ENCODE measurements at regions not wholly inside any gene's neighbourhood (a gene's known extent, or its start where the extent isn't known, plus 50 kb on each side); places are given as distances from the start of the nearest gene placed in this dataset.

DNA sequence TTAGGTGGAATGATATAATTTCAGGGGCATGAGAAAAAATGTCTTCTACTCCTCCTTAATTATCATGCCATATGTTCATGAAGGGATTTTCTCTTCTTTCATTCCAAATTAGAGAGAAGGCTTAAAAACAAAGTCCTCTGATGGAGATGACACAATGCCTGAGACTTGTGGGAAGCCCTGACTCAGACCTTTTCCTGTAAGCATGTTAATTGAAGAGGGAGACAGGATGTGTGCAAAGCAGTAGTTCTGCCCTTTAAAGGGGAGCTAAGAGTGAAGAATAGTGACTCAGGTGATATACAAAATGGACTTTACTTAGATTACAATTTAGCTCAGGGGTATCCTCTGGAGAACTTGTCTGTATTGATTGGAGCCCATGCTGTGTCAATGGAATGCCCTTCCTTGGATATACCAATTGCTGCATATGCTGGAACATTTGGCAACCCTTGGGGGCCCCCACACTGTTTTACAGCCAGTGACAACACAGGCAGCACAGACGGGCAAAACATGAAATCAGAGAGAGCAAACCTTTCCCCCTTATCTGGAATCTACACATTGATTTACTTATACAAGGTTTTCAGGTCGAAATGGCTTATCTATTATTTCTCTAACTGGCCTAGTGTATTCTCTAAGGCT, 81.3 kb downstream of the IZUMO3 start (continued):
- TF ChIP-seq USF2 (IDR thresholded peaks at IDR 0.05; ENCODE audit: low read depth, low read length) = no peak
- no peak for TF ChIP-seq USF2 (CRISPR knock-in tag; IDR thresholded peaks at IDR 0.05; ENCODE audit: borderline replicate concordance)
- no peak for TF ChIP-seq ZNF180 (CRISPR knock-in tag; IDR thresholded peaks at IDR 0.05; ENCODE audit: borderline replicate concordance, low read depth)
- TF ChIP-seq, protein P1, sequence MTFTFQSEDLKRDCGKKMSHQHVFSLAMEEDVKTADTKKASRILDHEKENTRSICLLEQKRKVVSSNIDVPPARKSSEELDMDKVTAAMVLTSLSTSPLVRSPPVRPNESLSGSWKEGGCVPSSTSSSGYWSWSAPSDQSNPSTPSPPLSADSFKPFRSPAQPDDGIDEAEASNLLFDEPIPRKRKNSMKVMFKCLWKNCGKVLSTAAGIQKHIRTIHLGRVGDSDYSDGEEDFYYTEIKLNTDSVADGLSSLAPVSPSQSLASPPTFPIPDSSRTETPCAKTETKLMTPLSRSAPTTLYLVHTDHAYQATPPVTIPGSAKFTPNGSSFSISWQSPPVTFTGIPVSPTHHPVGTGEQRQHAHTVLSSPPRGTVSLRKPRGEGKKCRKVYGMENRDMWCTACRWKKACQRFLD (CRISPR knock-in tag; IDR thresholded peaks at IDR 0.05; ENCODE audit: borderline replicate concordance) = no peak

DNA sequence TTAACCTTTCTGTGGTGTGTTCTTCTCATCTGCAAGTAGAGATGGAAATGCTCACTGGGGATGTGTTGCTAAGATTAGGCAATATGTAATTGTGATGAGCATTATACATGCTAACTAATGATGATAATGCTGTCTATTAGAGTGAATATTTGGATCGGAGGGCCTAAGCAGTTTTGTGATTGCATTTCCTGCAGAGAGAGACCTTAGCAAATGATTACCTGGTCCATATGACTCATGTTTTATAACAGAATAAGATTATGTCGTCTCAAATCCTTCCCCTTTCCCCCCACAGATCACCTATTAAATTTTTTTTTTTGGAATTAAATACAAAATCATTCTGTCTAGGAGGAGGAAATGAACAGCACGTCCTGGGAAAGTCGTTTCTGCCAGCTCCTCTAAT, 82.7 kb downstream of the IZUMO3 start:
- no peak for ATAC-seq
- CTCF ChIA-PET (ENCODE audit: low intra/inter-chr PET ratio, low total read pairs) = no interaction called here
- TF ChIP-seq, protein P2, sequence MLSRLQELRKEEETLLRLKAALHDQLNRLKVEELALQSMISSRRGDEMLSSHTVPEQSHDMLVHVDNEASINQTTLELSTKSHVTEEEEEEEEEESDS (CRISPR knock-in tag; IDR thresholded peaks at IDR 0.05; ENCODE audit: borderline replicate concordance) = no peak
- intact Hi-C loops (cut with micrococcal nuclease; ENCODE audit: unreplicated experiment) (no loop called here), in situ Hi-C loops (cut with HindIII; ENCODE audit: extremely low pct_ligation_motif_present, low pct_unique_long_range_greater_than_20kb) (no loop called here)
- no peak overlapping the region for H3K9ac ChIP-seq (ENCODE audit: insufficient read depth, low read depth, low read length)
- no peaks in the 10 kb centered on the region for H3K36me3 ChIP-seq (replicated peaks in 1 of 2; ENCODE audit: control insufficient read depth in 1 of 2, insufficient read depth in 2 of 2, low read length in 2 of 2)
- BruUV-seq (replicated peaks) = no TSS peak
- H3K79me2 ChIP-seq (ENCODE audit: insufficient read depth, low read length) = no peaks in the 10 kb centered on the region
- WGBS (ENCODE audit: low lambda C conversion rate) = 10% methylated on average over 4 of the region's 4 CpGs
- H3K27ac ChIP-seq (ENCODE audit: extremely low read length, insufficient read depth, low read length) = no peak overlapping the region
- H3K4me1 ChIP-seq (ENCODE audit: insufficient read depth, low read length) = no peaks in the 10 kb centered on the region
- DNase-seq (ENCODE audit: low spot score) = no peak
- POLR2A ChIA-PET = no interaction called here
- H3K4me3 ChIP-seq (replicated peaks in 1 of 3; ENCODE audit: insufficient read depth in 1 of 3, low read depth in 2 of 3, low read length in 3 of 3) = no peak overlapping the region
- H3K9me3 ChIP-seq (ENCODE audit: low read length) = peaks cover 82% of the 10 kb centered on the region
- FAIRE-seq = no peak
- H3K27me3 ChIP-seq (ENCODE audit: control insufficient read depth in 1 of 2, insufficient read depth in 2 of 2, low read length in 2 of 2) = no peaks in the 10 kb centered on the region
- H4K20me1 ChIP-seq (ENCODE audit: insufficient read depth, low read length) = no peaks in the 10 kb centered on the region
- H3K4me2 ChIP-seq (ENCODE audit: low read depth, low read length) = no peak overlapping the region
- H2AFZ ChIP-seq (ENCODE audit: low read length) = no peak overlapping the region
